ENCODE measurements at regions not wholly inside any gene's neighbourhood (a gene's known extent, or its start where the extent isn't known, plus 50 kb on each side); places are given as distances from the start of the nearest gene placed in this dataset.

DNA sequence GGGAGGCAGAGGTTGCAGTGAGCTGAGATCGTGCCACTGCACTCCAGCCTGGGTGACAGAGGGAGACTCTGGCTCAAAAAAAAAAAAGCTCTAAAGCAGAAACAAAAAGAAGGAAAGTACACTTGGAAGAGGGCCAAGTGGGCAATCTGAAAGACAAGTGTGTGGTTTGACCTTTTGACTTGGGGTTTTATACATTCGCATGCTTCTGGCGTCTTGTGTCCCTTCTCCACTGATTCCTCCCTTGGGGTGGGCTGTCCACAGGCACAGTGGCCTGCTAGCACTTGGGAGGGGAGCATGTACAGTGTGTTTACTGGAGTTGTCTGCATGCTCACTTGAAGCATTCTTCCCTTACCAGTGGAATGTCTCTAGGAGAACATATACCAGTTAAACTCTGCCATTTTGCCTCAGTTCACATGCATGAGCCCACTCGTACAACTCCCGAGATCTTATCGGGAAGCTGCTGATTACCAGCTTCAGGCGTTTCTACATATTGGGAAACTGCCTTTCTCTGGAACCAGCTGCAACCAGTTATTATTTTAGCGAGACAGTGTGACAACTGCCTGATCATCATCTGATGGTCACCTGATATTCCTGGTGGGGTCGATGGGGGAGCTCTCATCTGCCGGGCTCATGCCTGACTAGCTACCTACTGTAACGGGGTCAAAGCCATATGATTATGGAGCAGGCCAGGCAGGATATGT, 113.5 kb upstream of the ZNF678 start:
- DNase-seq = no peak

DNA sequence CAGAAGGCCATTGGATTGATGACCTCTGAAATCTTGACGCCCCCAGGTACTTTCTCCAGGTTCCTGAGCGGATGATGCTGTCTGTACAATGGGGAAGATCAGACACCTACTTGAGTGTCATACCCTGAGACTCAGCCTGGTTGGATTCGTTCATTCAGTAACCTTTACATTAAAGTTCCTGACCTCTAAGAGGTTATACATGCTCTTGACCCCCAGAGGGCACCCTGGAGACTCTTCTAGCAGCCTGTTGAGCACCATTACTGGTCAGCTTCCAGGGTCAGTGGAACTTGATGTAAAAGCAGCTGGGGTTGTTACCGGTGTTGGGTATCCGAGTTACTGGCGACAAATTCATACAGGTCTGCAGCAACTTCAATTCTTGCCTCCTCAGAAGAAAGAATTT, 114.3 kb upstream of the ZNF678 start:
- peak; percentile 6 for DNase-seq

DNA sequence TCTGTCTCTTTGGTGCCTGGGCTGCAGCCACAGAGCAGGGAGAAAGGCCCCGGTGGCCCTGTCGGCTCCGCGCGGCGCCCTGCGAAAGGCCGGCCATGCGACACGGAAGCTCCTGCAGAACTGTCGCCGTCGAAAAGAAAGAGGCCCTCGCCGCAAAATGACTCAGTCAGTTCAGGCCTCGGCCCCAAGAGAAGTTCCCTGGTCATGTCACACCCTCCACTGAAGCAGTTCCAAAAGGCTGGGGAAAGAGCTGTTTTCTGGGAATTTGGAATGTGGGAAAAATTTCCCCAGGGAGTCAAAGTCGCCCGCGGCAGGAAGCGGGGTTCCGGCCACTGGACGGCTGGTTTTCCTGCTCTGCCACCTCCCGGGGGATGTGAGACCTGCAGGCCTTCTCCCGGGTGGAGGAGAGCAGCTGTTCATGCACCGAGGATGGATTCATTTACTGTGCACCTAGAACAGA, 115.8 kb upstream of the ZNF678 start:
- no peak for DNase-seq

DNA sequence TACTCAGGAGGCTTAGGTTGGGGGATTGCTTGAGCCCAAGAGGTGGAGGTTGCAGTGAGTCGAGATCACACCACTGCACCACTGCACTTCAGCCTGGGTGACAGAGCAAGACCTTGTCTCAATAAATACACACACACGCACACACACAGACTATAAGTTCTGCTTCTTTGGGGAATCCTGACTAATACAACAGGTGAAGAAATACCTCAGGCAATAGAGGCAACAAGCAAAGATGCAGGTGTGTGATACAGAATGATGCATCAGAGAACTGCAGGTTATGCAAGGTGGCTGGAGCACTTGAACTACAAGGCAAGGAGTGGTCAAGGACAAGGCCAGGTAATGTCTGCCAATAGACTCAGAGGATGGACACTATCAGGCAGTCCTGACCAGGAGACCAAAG, 117.6 kb upstream of the ZNF678 start:
- DNase-seq = no peak

DNA sequence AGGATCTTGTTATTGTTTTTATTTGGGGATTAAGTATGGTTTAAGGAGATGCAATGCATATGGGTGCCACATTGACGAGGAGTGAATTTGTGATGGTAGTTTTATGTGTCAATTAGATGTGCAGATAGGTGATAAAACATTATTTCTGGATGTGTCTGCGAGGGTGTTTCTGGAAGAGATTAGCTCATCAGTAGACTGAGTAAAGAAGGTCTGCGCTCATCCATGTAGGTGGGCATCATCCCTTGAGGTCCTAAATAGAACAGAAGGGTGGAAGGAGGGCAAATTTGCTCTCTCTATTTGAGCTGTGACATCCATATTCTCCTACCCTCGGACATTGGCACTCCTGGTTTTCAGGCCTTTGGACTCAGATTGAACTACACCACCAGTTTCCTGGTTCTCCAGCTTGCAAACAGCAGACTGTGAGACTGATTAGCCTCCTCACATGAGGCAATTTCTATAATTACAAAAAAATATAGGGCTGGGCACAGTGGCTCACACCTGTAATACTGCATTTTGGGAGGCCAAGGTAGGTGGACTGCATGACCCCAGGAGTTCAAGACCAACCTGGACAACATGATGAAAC, 118.2 kb upstream of the ZNF678 start:
- DNase-seq = no peak

DNA sequence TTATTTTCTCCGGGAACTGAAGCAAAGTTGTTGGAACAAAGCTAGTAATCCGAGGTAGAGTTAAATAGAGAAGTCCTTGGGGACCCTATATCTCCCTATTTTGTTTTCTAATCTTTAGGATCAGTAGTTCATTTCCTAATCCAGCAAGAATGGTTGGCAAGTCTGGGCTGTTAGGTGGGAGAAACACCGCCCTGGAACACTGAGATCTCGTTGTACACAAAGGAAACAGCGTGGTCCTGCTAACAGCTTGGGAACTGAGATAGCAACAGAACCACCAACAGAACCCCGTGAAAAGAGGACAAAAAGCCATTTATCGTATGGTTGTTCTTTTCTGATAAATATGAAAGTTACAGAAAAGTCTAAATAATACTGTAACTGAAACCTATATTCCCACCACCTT, 121.9 kb upstream of the CDC42BPA start:
- DNase-seq = no peak

DNA sequence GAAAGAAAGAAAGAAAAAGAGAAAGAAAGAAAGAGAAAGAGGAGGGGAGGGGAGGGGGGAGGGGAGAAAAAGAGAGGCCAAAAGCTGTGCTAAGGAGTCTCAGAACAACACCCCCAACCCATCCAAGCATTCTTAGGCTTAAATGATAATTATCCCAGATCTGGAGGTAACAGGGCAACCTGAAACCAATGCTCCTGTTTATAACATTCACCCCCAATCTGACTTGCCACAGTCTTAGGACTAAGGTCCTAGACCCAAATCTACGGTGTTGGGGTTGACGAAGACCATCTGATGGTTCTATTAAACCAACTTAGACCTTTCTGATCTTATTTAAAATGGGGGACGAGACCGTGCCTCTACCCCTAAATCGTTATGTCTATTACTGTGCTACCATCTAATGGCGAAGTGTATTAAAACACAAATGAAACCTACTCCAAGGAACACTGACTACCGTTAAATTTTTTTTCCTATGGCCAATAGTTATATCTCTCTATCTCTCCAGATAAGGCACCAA, 119.3 kb upstream of the CDC42BPA start:
- DNase-seq = peak; percentile 6

DNA sequence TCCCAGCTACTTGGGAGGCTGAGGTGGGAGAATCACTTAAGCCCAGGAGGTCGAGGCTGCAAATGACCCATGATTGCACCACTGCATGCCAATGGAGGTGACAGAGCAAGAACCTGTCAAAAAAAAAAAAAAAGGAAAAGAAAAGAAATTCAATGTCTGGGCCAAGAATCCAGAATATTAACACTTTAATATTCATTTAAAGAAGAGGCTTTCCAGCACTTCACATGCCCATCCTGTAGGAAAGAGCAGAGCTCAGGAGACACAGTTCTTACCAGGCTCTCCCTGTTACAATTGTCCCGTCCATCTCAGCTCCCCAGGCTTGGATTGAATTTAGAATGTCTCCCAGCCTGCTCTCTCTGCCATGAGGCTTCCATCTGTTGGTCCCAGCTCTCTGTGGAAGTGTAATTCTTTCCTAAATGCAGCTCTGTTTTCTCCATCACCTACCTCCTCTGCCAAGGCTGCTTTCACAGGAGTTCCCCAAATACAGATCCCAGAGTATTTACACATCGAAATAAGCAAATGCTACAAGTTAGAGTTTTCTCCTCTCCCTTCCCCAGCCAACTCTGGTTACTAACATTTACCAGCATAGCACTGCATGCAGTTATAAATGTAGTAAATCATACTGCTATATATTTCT, 116.6 kb upstream of the CDC42BPA start:
- no peak for DNase-seq

DNA sequence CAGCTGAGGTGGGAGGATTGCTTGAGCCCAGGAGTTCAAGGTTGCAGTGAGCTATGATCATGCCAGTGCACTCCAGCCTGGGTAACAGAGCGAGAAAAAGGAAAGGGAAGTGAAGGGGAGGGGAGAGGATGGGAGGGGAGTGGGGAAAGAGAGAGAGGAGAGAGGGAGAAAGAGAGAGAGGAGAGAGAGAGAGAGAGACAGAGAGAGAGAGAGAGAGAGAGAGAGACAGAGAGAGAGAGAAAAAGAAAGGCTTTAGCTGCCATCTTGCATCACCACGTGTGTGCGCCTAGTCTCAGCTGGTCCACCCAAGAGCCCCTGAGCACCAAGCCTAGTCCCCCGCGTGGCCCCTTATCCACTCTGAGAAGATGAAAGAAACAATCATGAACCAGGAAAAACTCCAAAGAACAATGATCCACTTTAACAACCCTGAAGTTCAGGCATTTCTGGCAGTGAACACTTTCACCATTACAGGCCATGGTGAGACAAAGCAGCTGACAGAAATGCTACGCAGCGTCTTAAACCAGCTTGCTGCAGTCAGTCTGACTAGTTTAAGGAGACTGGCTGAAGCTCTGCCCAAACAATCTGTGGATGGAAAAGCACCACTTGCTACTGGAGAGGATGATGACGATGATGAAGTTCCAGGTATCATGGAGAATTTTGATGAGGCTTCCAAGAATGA, 115.5 kb upstream of the CDC42BPA start:
- no peak for DNase-seq

DNA sequence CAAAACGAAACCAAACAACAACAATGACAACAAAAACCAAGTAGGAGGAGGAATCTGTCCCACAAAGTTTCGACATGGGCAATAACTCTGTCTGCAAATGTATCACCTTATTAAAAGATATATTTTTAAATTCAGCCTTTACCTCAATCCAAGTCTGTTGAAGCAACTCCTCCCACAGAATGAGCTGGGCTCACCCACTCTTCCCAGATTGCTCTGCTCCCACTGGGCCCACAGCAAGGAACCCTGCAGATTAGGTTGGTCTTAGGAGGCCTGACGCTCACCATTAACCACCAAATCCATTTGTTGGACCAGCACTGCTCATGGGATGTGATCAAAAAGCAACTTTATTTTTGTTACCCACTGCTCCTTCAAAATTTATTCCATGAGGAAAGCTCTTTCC, 114.7 kb upstream of the CDC42BPA start:
- DNase-seq = no peak

DNA sequence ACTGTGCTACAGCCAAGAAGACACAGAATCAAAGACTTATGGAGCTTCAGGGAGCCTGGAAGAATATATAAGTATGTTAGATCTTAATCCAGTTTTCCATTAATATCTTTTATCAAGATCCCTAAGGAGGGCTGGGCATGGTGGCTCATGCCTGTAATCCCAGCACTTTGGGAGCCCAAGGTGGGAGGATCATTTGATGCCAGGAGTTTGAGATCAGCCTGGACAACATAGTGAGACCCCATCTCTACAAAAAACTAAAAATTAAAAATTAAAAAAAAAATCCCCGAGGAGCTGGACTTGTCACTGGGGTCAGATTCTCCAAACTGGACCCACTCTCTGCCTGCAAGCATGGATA, 113.9 kb upstream of the CDC42BPA start:
- no peak for DNase-seq

DNA sequence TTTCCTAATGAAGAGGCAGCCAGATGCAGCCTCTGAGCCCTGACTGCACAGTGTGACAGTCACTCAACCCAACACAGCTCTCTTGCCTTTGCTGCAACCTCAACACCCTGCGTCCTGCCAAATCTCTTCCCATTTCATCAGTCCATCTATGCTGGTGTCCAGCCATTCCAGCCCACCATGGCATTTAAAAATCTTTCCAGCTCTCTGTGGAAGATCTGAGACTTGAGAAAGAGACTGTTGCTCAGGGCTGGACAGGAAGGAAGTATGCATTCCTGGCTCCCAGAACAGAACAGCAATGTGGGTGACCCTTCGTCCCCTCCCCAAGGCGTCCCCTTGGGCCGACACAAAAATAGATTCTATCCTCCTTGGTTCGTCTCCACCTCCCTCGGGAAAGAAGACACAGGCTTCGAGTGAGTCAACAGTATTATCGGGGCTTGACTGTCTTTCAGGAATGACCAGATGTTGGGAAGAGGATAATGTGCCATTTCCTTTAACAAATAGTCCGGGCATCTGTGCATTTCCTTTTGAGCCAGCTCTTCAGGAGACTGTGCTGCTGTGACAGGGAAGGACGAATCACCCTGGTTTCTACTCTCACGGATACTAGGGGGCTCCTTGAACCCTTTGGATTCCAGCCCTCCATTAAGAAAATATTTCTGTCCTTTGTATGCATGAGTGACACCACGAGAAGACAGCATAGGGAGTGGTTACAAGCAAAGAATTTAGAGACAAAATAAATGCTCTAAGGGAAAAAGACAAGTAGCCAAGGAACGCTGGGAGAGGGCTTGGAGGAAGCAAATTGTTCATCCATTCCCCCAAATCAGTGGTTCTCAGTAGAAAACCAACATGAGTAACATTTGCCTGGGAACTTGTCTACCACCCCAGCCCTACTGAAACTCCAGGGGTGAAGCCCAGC, 111.4 kb upstream of the CDC42BPA start:
- no peak for DNase-seq

DNA sequence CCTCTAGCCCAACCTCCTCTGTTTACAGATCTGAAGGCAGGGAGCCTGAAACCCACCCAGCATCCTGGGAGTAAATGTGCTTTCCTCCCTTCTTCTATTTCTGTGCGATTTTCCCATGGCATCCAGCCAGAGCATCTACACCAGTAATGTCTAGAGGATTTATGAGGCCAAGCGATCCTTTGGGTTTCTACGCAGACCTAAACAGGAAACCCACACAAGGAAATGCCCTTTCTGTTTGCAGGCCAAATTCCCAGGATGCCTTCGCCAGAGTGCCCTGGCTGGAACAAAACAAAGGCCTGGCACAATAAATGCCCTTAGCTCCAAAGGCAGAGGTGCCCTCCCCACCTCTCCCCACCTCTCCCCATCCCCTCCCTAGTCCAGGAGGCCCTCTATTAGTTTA, 110.5 kb upstream of the CDC42BPA start:
- DNase-seq = no peak

DNA sequence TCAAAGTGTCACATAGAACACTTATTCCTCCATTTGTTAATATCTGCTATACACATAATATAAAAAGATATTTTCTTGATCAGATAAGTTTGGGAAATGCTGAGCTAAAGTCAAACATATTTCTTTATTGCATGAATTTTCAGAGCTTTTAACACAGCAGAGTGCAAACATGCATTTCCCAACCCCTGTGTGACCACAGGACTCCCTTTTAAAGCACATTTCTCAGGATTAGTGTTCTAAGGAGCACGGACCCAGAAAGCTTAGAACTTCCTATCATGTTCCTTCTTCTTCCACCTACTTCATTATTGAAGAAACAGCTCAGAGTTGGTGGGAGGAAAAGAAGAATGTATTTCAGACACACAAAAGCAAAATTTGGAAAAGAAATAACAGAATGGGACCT, 109.1 kb upstream of the CDC42BPA start:
- no peak for DNase-seq

DNA sequence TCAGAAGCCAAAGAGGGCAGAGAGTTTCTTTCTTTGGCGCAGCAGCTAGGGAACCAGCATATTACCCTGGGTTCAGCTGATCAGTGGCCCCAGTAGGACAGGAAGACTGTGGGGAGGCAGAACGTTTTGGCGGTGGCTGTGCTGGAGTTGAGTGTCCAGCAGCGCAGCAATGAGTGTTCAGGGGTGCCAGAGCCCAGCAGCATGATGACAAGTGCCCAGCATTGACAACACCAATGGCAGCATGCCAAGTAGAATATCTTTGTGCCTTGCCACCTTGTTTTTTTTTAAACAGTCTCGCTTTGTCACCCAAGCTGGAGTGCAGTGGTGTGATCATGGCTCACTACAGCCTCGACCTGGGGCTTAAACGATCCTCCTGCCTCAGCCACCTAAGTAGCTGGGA, 106.7 kb upstream of the CDC42BPA start:
- no peak for DNase-seq

DNA sequence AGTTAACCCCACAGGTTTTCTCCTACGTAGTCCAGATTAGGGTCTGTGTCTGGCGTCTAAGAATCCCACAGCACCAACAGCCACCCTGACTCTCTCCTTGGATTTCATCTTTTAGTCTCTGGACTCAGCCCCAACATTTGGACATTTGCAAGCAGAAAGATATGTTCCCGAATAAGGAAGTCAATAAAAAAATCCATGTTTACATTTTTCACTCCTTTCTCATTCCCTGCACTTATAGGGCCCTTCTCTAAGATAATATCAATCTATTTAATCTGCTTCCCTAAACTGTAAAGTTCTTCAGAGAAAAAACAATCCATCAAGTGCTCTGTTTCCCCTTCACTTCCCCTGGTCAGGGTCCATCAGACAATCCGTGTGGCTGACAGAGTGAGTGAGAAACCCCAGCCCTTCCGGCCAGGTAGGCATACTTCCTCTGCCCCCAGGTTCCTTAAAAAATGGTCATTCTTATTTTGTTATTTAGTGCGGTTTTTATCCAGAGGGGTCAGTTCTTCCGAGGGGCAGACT, 105.9 kb upstream of the CDC42BPA start:
- DNase-seq = no peak

DNA sequence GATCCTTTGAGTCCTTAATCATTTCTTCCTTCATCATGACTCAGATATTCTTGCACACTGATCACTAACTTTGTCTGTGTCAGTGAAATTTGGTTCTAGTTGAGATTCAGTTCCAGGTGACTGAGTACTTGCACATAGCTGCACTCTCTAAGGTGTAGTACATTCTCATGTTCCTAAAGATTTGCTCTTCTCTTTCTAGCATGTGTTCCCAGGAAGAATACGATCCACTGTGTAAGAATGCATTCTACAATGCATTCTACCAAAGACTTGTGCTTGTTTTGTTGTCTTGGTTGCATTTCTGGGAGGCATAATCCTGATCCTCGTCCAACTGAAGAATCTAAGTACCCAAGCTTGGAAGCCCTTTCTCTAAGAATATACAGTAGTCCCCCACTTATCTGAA, 104.3 kb upstream of the CDC42BPA start:
- no peak for DNase-seq

DNA sequence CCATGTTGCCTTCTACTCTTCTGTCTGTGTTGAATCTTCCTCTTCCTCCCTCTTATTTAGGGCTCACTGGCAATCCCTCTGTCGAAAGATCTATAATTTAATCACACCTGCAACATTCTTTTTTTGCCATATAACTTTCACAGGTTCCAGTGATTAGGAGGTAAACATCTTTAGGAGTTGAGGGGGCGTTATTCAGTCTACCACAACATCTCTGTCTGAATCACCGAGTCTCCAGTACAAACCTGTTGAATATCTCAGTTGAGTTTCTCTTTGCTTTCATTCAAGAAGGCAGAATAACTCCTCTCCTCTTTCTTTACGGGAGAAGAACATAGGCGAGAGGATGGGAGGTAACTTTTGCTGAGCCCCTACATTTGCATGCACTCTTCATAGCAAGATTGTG, 101.9 kb upstream of the CDC42BPA start:
- DNase-seq = no peak

DNA sequence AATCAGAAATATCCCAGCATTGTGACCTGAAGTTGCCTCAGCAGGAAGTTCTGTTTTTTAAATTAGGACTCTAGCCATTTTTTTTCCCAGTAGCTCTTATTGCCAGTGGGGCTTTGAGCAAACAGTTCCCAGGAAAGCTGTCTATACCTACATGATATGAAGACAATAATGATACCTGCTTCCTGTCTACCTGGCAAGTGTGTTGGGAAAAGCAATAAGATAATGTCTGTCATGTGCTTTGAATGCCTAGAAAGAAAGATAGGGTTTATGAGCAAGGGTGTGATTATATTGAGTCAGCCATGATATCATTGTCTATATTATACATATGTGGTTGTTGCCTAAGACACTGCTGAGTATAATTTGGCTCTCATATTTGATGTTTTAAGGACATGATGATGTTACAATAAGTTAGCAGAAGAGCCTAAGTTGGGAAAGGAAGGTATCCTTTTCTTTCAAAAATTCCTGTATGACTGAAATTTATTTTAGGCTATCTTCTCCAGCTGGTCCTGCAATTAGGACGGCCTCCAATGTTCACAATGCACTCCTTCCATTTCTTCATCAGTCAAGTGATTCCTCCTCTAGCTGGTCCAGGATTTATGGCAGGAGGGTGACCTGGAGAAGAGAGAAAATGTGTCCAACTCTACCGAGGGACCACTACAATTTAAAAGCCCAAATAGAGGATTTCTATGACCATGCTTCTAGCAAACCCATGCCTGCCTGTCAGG, 99.6 kb upstream of the CDC42BPA start:
- DNase-seq = no peak

DNA sequence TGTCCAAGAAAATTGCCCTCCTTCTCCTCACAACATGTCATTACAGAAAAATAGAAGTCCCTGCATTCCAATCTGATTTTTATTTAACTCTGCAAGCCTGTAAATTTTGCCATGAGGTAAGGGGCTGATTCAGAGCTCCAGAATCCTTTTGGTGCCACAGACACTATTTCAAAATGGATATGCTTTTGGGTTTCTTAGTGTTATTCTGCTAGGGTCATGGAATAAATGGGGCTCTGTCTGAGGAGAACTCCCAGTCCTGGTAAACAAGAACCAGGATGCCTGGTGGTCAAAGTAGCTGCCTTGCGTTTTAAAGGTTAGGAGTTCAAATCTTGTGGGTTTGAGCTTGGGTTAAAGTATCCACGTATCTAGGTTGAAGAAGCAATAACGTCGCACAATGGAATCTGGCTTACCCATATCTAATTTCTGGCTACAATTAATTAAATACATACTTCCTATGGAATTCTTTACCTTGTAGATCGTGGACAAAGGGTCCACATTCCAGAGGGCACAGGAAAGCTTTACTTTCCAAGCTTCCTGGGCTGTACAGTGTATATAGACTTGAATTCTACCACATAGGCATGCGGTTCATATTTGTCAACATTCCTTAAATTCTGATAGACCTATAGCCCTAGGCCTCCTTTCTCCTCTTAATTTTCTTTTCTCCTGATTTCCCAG, 98.0 kb upstream of the CDC42BPA start:
- no peak for DNase-seq

DNA sequence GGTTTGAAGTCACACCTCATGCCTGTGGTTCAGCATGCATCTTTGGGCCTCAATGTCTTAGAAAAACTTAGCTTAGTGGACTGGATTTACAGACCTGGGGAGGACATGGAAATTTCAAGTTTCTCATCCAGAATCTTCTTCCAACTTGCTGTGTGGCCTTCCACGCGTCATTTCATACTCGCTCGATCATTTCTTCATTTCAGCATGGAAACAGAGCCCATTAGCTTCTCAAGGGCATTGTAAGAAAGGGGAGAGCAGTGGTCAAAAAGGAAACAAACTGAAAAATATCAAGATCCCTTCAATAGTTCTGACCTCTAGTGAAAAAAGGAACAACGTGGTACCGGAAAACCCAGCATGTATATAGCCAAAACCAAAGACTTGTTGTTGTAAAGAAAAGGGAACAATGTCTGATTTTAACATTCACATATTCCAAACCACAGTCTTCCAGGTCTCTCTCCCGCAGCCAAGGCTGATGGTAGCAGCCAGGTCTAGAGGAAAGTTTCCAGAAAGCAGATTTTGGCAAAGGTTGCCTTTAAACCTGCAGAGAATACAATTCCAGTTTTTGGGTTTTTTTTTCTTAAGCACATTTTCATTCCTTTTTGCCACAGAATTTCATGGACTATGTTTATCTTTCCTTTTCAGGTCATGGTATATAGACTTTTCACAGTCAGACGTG, 97.0 kb upstream of the CDC42BPA start:
- DNase-seq = no peak
